ENCODE measurements at regions not wholly inside any gene's neighbourhood (a gene's known extent, or its start where the extent isn't known, plus 50 kb on each side); places are given as distances from the start of the nearest gene placed in this dataset.
"Not testable (repeated sequence)": the region's sequence is repeated elsewhere in the genome, so short reads cannot be mapped to it uniquely, and the experiment has no call there.

- ATAC-seq (no peak), DNase-seq (ENCODE audit: low spot score) (no peak)
- Mint-ChIP-seq H3K9me3 (peaks cover 11% of the 10 kb centered on the region), H3K27me3 (no peaks in the 10 kb centered on the region), H3K4me3 (no peak overlapping the region), H3K4me1 (ENCODE audit: low read depth in 2 of 2) (no peaks in the 10 kb centered on the region), H3K36me3 (no peaks in the 10 kb centered on the region), H3K27ac (no peak overlapping the region)
Measured at GRCh38 chr13:89457977-89458376, 1786.8 kb downstream of the SLITRK5 start.

GRCh38 chr13:89458456-89458855 is 1787.3 kb downstream of the SLITRK5 start:
- Mint-ChIP-seq H3K27me3 (no peaks in the 10 kb centered on the region), H3K36me3 (no peaks in the 10 kb centered on the region), H3K4me1 (ENCODE audit: low read depth in 2 of 2) (no peaks in the 10 kb centered on the region), H3K4me3 (no peak overlapping the region), H3K9me3 (peaks cover 8% of the 10 kb centered on the region), H3K27ac (no peak overlapping the region)
- ATAC-seq (no peak), DNase-seq (ENCODE audit: low spot score) (no peak)

- not testable (repeated sequence) for ATAC-seq; H3K4me1 Mint-ChIP-seq (ENCODE audit: low read depth in 2 of 2); H3K27ac Mint-ChIP-seq; H3K27me3 Mint-ChIP-seq; H3K36me3 Mint-ChIP-seq; H3K4me3 Mint-ChIP-seq; DNase-seq (ENCODE audit: low spot score)
- H3K9me3 Mint-ChIP-seq = peaks cover 11% of the 10 kb centered on the region
Measured at GRCh38 chr13:89460895-89461294, 1789.7 kb downstream of the SLITRK5 start.

- no peaks in the 10 kb centered on the region for H3K4me1 Mint-ChIP-seq (ENCODE audit: low read depth in 2 of 2)
- H3K27ac Mint-ChIP-seq = no peak overlapping the region
- H3K36me3 Mint-ChIP-seq = no peaks in the 10 kb centered on the region
- ATAC-seq (no peak), DNase-seq (ENCODE audit: low spot score) (no peak)
- peaks cover 16% of the 10 kb centered on the region for H3K9me3 Mint-ChIP-seq
- no peak overlapping the region for H3K4me3 Mint-ChIP-seq
- no peaks in the 10 kb centered on the region for H3K27me3 Mint-ChIP-seq
Measured at GRCh38 chr13:89465366-89465765, 1794.2 kb downstream of the SLITRK5 start.

GRCh38 chr13:89468081-89468480 is 1796.9 kb downstream of the SLITRK5 start:
- no peak for ATAC-seq
- H3K9me3 Mint-ChIP-seq = peaks cover 22% of the 10 kb centered on the region

GRCh38 chr13:89470901-89471300 is 1799.7 kb downstream of the SLITRK5 start:
- Mint-ChIP-seq H3K9me3 (peaks cover 36% of the 10 kb centered on the region), H3K4me3 (no peak overlapping the region), H3K27ac (no peak overlapping the region), H3K27me3 (no peaks in the 10 kb centered on the region), H3K4me1 (ENCODE audit: low read depth in 2 of 2) (no peaks in the 10 kb centered on the region), H3K36me3 (peaks cover 29% of the 10 kb centered on the region)
- DNase-seq (ENCODE audit: low spot score) (no peak), ATAC-seq (no peak)

More at GRCh38 chr13:89468081-89468480, 1796.9 kb downstream of the SLITRK5 start:
- Mint-ChIP-seq H3K27me3 (no peaks in the 10 kb centered on the region), H3K4me3 (no peak overlapping the region), H3K36me3 (peaks cover 9% of the 10 kb centered on the region), H3K4me1 (ENCODE audit: low read depth in 2 of 2) (no peaks in the 10 kb centered on the region), H3K27ac (no peak overlapping the region)
- DNase-seq (ENCODE audit: low spot score) = no peak

- no peak for DNase-seq (ENCODE audit: low spot score)
- Mint-ChIP-seq H3K4me3 (no peak overlapping the region), H3K9me3 (peaks cover 29% of the 10 kb centered on the region), H3K27me3 (no peaks in the 10 kb centered on the region), H3K27ac (no peak overlapping the region), H3K36me3 (peaks cover 29% of the 10 kb centered on the region), H3K4me1 (ENCODE audit: low read depth in 2 of 2) (no peaks in the 10 kb centered on the region)
- ATAC-seq = no peak
Measured at GRCh38 chr13:89474432-89474831, 1803.3 kb downstream of the SLITRK5 start.

GRCh38 chr13:89486065-89486464 is 1814.9 kb downstream of the SLITRK5 start:
- ATAC-seq (no peak), DNase-seq (ENCODE audit: low spot score) (no peak)
- Mint-ChIP-seq H3K36me3 (no peaks in the 10 kb centered on the region), H3K27ac (no peak overlapping the region), H3K4me1 (ENCODE audit: low read depth in 2 of 2) (no peaks in the 10 kb centered on the region), H3K27me3 (no peaks in the 10 kb centered on the region), H3K9me3 (peaks cover 3% of the 10 kb centered on the region), H3K4me3 (no peak overlapping the region)

- Mint-ChIP-seq H3K4me3 (no peak overlapping the region), H3K36me3 (no peaks in the 10 kb centered on the region), H3K4me1 (ENCODE audit: low read depth in 2 of 2) (no peaks in the 10 kb centered on the region), H3K9me3 (peaks cover 8% of the 10 kb centered on the region), H3K27me3 (no peaks in the 10 kb centered on the region), H3K27ac (no peak overlapping the region)
- DNase-seq (ENCODE audit: low spot score) (no peak), ATAC-seq (no peak)
Measured at GRCh38 chr13:89486709-89487108, 1815.5 kb downstream of the SLITRK5 start.

GRCh38 chr13:89490661-89491060 is 1819.5 kb downstream of the SLITRK5 start:
- no peaks in the 10 kb centered on the region for H3K27me3 Mint-ChIP-seq
- no peak for ATAC-seq

GRCh38 chr13:89496478-89496877 is 1825.3 kb downstream of the SLITRK5 start:
- H3K9me3 Mint-ChIP-seq = peaks cover 18% of the 10 kb centered on the region
- H3K36me3 Mint-ChIP-seq = no peaks in the 10 kb centered on the region
- no peak for DNase-seq (ENCODE audit: low spot score)
- no peak overlapping the region for H3K4me3 Mint-ChIP-seq
- no peaks in the 10 kb centered on the region for H3K27me3 Mint-ChIP-seq
- no peak overlapping the region for H3K27ac Mint-ChIP-seq
- H3K4me1 Mint-ChIP-seq (ENCODE audit: low read depth in 2 of 2) = no peaks in the 10 kb centered on the region
- no peak for ATAC-seq

More at GRCh38 chr13:89490661-89491060, 1819.5 kb downstream of the SLITRK5 start:
- Mint-ChIP-seq H3K4me1 (ENCODE audit: low read depth in 2 of 2) (no peaks in the 10 kb centered on the region), H3K27ac (no peak overlapping the region), H3K9me3 (peaks cover 17% of the 10 kb centered on the region), H3K36me3 (no peaks in the 10 kb centered on the region), H3K4me3 (no peak overlapping the region)
- DNase-seq (ENCODE audit: low spot score) = no peak

- H3K9me3 Mint-ChIP-seq = peaks cover 15% of the 10 kb centered on the region
- no peak overlapping the region for H3K4me3 Mint-ChIP-seq
- H3K27me3 Mint-ChIP-seq = no peaks in the 10 kb centered on the region
- H3K36me3 Mint-ChIP-seq = no peaks in the 10 kb centered on the region
- H3K27ac Mint-ChIP-seq = no peak overlapping the region
- ATAC-seq (no peak), DNase-seq (ENCODE audit: low spot score) (no peak)
- no peaks in the 10 kb centered on the region for H3K4me1 Mint-ChIP-seq (ENCODE audit: low read depth in 2 of 2)
Measured at GRCh38 chr13:89497658-89498057, 1826.5 kb downstream of the SLITRK5 start.

- H3K4me3 Mint-ChIP-seq = no peak overlapping the region
- H3K4me1 Mint-ChIP-seq (ENCODE audit: low read depth in 2 of 2) = no peaks in the 10 kb centered on the region
- DNase-seq (ENCODE audit: low spot score) (no peak), ATAC-seq (no peak)
- no peaks in the 10 kb centered on the region for H3K27me3 Mint-ChIP-seq
- H3K27ac Mint-ChIP-seq = no peak overlapping the region
- H3K36me3 Mint-ChIP-seq = no peaks in the 10 kb centered on the region
- H3K9me3 Mint-ChIP-seq = peaks cover 6% of the 10 kb centered on the region
Measured at GRCh38 chr13:89502286-89502685, 1831.1 kb downstream of the SLITRK5 start.

GRCh38 chr13:89514534-89515312 is 1832.8 kb upstream of the MIR17HG start:
- ATAC-seq (no peak), DNase-seq (ENCODE audit: low spot score) (no peak)
- no peak overlapping the region for H3K4me3 Mint-ChIP-seq
- H3K9me3 Mint-ChIP-seq = peaks cover 22% of the 10 kb centered on the region
- H3K4me1 Mint-ChIP-seq (ENCODE audit: low read depth in 2 of 2) = no peaks in the 10 kb centered on the region
- H3K27me3 Mint-ChIP-seq = no peaks in the 10 kb centered on the region
- H3K36me3 Mint-ChIP-seq = peaks cover 14% of the 10 kb centered on the region
- no peak overlapping the region for H3K27ac Mint-ChIP-seq

GRCh38 chr13:89515948-89516347 is 1831.5 kb upstream of the MIR17HG start:
- ATAC-seq (no peak), DNase-seq (ENCODE audit: low spot score) (no peak)
- Mint-ChIP-seq H3K27ac (no peak overlapping the region), H3K4me1 (ENCODE audit: low read depth in 2 of 2) (no peaks in the 10 kb centered on the region), H3K4me3 (no peak overlapping the region), H3K36me3 (peaks cover 7% of the 10 kb centered on the region), H3K27me3 (no peaks in the 10 kb centered on the region), H3K9me3 (peaks cover 21% of the 10 kb centered on the region)

Measured in natural killer cell treated with Interleukin-12 subunit alpha and Interleukin-12 subunit beta and Interleukin-15 and Interleukin-18, amount 100 ng/mL, for 72 hours (primary cell).